ENCODE measurements at regions not wholly inside any gene's neighbourhood (a gene's known extent, or its start where the extent isn't known, plus 50 kb on each side); places are given as distances from the start of the nearest gene placed in this dataset.

DNA sequence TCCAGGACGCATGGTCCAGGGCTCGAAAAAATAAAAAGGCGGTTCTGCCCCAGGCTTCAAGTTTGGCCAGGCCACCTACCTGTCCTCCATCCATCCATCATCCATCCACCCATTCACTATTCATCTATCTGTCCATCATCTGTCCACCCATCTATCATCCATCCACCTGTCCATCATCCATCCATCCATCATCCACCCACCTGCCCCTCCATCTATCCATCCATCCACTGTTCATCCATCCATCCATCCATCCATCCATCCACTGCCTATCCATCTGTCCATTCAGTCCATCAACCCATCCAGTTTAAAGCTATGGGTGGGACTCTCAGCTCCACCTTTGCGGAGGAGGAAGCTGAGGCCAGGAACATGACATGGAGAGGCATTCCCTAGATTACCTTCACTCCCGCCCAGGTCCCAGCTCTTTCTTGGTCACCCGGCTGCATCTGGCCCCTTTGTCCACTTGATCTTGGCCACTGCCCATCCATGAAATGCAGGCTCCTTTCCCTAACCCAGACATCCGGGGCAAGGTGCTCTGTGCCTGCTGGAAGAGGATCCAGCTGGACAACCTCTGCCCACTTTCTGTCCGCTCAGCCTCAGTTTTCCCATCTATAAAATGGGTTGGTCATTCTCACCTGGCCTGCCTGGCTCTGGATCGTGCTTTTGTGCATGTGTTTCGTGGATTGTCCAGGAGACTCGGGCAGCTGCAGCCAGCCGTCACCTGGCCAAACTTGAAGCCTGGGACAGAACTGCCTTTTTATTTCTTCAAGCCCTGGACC lies 236.0 kb upstream of the CIBAR2 start:
- DNase-seq = no peak

DNA sequence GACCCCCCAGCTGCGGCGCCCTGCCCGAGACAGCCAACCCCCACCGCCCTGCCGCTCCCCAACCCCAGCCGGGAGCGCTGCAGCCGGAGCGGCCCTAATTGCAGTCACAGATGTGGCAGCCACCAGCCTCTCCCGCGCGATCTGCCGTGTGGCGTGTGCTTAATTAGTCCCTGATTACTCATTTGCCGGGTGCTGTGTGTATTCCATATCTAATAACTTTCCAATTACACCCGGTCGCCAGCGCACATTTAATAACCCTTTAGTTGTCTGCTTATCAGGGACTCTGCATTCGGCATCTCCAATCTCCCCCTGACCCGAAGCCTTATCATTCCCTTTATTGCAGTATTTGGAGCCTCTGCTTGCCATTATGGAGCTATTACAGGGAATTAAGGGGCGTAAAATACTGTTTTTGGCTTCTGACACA lies 236.7 kb upstream of the CIBAR2 start:
- no peak for DNase-seq

DNA sequence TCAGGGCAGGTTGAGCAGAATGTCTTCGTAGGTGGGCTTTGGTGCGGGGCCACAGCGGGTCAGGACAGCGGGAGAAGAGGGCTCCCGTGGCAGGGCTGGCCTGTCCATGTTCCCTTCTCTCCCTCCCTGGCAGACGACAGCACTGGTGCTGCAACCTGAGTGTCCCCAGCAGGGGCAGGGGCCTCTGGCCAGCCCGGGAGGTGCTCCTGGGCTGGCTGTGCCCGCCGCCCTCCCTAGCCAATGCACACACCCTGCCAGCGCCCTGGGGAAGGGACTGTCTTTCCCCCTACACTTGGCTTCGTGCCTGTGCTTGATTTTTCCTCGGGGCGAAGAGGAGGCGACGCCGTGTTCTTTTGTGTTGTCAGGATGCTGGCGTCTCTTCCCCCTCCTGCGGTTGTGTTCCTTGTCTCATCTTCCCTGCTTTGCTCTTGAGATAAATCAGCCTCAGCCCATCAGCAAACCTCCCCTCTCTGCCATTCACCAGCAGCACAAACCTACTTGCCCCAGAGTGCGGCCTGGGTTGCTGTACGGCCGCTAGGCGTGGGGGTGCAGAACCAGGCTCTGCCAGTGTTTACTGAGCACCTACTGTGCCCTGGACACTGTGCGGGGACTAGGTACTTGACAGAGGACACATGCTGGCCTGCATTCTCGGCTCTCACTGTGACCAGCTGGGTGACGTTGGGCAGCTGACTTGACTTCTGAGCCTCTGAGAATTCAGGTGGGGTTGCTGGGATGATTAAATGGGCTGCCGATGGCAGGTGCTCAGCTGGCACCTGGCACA lies 237.3 kb upstream of the CIBAR2 start:
- DNase-seq = no peak

DNA sequence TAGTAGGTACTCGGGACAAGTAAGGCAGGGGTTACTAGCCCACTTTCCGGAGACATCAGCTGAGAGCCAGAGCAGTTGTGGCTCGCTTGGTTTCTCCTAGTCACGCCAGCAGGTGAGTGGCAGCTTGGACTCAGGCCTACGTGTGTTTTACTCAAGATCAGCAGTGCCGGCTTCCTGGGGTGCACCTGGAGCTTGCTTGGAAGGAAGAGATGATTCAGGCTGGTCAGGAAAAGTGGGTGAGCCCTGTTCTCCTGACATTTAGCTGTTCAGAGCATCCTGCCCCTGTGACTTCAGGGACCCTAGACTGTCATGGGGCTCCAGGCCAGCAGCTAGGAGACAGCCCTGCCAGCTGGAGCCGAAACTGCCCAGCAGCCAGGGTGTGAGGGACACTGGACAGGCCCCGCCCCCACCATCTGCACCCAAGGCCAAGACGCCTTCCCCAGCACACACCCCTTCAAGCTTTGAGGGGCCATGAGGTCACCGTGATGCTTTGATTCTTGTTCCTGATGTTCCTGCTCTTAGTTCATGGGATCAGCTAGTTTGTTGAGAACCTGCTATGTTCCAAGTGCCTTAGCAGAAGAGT lies 238.0 kb upstream of the CIBAR2 start:
- no peak for DNase-seq

DNA sequence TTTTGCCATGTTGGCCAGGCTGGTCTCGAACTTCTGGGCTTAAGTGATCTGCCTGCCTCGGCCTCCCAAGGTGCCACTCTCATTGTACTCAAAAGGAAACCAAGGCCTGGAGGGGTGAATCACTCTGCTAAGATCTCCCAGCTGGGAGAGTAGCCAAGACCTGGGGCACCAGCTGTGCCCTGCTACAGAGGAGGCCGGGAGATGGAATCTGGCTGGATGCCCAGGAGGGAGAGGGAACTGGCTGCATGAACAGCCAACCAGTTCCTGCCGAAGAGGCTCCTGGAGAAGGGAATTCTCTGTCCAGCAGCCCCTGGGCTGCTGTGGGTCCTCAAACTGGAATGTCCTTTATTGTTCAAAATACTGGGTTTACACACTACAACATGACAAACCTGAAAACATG lies 238.7 kb upstream of the CIBAR2 start:
- no peak for DNase-seq

DNA sequence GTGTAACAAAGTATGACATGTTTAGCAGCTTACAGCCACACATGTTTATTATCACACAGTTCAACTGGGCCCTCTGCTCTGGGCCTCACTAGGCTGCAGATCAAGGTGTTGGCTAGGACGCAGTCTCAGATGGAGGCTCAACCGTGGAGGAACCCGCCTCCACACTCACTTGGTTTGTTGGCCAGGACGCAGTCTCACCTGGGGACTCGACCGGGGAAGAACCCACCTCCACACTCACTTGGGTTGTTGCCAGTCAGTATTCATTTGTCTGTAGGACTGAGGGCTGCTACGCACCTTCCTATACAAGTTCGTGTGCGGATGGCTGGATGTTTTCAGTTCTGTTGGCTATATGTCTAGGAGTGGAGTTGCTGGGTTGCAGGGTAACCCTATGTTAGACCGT lies 240.7 kb upstream of the CIBAR2 start:
- DNase-seq = no peak

DNA sequence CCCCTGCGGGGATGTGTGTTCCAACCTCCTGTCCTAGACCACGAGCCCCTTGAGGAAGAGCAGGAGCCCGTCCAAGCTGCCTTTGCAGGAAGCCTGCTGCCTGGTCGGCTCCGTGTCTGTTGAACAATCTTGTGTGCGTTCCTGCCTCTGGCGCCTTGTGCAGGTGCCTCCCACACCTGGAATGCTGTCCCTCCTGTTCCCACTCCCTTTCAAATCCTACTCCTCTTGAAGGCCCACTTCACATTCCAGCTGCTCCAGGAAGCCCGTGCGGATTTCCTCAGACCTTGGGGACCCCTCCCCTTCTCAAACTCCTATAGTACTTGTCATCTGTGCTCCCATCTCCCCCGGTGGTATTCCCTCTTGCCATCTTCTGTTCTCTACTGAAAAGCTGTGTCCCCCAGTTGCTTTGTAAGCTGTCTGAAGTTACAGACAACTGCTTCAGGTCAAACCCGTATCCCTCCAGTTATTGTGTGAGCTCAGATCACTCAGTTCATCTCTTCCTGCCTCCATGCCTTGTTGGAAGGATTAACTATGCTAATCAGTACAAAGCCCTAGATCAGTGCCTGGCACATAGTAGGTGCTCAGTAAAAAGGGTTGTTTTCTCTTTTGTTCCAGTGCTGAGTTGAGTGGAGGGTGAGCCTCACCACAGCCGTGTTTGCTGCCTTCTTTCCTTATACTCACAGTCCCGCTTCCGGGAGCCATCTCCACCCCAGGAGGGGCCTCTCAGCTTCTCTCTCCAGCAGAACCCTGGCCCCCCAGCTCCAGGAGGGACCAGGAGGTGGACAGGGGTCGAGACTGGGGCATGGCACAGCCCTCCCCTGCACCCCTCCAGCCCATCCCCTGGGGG lies 241.8 kb upstream of the CIBAR2 start:
- no peak for DNase-seq

DNA sequence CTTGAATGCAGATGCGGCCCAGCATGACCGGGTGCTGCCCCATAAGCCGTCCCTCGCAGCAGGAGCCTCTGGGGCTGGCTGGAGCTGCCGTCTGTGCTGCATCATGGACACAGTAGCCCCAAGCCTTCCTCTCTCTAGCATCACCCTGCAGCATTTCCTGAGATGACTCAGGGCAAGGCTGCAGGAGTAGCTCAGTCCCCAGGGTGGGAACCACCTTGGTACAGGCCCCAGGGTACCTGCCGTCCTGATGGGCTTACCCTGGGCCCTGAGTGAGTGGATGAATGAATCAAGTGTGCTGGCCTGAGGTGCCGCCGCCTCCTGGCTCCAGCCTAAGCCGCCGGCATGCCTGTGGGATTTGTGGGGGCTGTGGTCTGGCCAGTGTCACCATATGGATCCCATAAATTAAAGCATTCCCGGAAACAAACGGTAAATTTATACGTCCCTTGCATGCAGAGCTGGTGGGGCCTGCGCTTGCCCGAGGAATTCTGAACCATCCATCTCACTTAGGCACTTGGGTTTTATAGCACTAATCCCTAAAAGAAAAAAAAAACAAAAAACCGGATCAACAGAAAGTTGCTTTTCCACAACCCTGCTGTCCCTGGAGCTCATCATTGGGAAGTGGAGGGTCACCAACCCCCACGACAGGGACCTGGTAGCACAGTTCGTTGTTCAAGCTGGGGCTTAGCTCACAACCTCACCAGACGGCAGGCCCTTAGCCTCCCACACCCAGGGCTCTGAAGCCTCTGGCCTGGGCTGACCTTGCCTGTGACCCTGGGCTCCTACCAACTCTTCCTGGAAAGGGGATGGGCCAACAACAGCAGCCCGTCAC lies 242.6 kb upstream of the CIBAR2 start:
- no peak for DNase-seq

DNA sequence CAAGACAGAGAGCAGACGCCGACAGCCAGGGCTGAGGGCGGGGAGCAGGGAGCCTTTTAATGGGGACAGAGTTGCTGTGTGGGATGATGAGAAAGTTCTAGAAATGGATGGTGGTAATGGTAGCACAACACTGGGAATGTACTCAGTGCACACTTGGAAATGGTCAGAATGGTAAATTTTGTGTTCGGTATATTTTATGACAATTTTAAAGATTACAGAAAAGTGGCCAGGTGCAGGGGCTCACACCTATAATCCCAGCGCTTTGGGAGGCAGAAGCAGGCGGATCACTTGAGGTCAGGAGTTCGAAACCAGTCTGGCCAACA lies 243.2 kb upstream of the CIBAR2 start:
- DNase-seq = no peak

DNA sequence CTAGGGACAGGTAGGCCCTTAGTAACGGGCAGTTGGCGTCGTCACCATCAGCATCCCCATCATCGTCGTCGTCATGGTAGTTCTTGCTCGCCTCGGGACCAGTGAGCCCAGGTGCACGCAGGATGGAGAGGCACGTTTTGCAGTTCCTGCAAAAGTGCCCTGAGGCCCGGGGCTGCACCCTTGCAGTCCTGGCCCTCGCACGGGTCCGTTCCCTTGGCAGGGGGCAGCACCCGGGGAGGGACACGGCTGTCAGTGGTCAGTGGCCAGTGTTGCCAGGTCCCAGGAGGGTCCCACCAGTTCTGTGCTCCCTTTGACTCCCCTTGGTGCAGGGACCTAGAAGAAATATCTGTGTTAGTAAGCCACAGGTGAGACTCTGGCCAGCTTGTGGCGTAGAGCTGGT lies 243.9 kb upstream of the CIBAR2 start:
- no peak for DNase-seq

DNA sequence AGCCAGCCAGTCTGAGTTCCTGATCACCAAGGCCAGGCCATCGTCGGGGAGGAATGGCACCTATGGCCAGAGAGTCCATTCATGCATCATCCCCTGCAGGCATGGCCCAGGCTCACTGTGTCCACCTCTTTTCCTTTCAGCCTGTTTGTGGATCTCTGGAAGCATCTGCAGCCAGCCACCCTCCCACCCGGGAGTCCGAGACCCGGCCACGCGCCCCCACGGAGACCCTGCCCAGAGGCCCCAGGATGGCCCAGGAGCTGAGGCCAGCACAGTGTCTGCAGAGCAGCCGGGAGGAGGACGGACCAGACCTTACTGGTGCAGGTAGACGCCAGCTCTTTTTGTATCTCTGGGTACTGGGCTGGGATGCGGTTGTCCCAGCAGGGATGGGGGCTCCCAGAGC lies 245.1 kb upstream of the CIBAR2 start:
- DNase-seq = no peak

DNA sequence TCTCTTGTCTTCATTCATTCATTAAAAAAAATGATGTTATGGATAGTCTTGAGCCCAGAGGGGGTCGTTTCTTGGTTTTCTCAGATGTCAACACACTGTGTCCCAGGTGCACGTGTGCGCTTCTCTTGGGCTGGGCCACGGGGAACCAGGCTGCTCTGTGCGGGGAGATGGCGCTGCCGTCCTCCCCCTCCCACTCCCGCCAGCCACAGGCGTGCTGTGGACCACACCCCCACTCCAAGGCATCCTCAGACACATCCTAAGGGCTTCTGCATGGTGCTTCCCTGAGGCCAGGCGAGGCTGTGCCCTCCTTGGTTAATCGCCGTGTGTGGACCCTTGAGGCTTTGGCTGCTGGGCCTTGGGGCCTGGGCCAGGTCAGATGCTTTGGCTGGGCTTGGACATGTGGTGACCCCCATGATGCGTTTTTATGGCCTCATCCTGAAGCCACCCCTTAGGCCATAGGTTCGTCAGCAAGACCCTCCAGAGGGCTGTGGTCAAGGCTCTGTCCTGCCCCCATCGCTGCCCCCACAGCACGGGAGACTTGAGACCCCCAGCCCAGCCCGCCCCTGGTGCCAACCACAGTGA lies 245.7 kb upstream of the CIBAR2 start:
- no peak for DNase-seq

DNA sequence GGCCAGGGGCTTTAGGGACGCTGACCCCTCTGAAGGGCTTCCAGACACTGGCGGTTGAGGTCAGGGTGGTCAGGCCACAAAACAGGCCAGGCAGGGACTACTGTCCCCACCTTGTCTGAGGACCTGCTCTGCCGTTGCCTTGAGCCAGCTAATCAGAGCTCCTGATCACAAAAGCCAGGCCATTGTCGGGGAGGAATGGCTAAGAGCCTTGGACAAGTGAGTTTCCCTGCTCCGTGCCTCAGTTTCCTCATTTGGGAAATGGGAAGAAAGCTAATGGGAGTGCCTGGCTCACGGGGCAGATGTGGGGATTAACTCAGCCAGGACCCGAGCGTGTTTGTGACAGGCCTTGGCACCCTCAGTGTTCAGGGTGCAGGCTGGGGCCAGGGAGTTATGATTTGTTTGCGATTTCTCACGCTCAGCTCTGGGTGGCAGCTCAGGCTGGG lies 246.5 kb upstream of the CIBAR2 start:
- DNase-seq = no peak

DNA sequence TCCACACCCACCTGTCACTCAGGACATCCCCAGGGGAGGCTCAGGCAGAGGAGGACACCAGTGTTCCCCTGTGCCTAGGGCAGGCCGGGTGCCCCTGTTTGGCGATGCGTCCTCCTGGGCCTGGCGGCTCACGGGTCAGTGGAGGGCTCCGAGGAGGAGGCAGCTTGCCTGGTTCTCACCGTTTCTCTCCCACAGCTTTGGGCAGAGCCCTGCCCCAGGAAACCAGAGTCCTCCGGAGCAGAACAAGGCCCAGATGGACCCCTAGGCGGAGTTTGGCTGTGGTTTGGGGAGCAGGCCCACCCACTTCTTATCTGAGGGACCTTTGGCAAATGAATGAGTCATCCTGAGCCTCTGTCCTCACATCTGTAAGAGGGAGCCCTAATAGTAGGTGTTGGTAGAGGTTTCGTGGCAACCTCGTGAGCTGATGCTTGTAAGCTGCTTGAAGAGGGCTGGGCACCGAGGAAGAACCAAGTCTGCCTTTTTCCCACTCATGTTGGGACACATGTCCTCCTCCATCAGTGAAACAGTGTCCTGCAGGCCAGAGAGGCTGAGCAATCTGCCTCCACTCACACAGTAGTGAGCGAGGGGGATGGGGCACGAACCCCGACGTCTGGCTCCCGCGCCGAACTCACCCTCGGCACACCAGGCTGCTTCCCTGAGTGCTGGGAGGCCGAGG lies 247.0 kb upstream of the CIBAR2 start:
- no peak for DNase-seq

DNA sequence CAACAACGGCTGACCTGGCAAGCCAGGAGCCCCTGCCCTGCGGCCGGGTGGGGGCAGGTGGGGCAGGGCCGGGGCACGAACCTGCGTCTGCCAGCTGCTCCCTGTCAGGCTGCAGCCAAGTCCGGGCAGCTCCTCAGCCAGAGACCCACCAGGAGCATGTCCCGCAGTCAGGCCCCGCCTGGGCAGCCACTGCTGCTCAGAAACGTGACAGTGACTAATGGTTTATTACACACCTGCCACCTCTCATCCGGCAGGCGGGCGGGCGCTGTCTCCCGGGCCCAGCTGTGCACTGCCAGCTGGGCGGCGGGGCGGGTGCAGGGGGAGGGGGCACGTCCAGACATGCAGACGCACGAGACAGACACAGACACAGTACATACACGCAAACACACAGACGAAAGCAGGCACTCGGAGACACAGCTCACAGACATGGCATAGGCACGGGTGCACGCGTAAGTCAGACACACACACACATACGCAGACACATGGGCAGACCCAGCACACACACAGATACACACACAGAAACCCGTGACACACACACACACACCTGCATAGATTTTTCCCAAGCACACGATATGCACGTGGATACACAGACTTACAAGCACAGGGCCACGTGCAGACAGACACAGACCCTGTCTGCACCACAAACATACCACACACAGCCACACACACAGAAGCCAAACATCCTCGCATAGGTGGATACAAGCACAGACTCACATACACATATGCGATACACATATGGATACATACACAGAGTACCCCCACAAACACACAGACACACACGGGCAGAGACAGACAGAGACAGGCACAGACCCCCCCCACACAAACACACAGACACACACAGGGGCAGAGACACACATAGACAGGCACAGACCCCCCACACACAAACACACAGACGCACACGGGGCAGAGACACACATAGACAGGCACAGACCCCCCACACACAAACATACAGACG lies 248.3 kb upstream of the CIBAR2 start:
- DNase-seq = peak; percentile 72 to 89

DNA sequence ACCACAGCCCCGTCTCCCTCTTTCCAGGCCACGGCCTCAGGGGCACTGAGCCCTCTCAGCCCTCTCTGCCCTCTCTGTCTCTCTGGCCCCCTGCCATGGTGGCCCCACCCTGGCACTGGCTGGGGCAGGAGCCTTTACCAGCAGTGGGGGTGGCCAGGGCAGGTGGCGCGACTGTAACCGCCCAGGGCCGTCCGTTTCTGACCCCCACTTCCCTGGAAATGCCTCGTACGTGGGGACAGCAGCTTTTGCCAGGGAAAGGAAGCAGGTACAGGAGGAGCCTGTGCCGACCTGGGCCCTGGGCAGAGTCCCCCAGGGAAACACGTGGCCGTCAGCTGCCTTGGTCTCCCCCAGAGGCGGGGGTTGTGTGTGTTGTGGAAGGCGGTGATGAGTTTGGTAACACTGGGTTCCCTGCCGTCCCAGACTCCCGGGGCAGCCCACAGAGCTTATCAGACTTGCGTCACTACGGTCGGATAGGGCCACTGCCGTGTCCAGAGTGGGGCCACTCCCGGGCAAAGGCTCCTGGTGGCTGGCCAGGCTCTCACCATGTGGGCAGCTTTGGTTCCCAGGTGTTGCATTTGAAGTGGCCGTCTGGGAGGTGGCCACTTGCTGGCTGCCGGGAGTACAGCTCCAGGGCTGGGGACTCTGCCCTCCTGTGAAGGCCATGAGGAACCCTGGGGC lies 249.3 kb upstream of the CIBAR2 start:
- no peak for DNase-seq

DNA sequence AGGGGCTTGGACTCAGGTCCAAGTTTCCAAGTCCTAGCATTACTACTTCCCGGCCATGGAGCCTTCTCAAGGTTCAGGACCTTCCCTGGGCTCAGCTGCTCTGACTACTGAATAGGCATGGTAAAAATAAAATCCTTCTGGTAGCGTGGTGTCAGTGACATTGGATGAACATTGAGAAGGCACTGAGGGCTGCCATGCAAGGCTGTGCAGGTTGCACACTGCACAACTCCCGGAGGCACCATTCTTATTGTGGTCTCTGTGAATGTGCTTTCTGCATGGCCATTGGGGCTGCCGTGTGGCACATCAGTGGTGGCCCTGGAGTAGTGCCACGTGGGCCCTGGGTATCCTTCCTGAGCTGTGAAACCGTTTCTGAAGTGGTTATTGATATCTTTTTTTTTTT lies 250.2 kb upstream of the CIBAR2 start:
- DNase-seq = no peak

DNA sequence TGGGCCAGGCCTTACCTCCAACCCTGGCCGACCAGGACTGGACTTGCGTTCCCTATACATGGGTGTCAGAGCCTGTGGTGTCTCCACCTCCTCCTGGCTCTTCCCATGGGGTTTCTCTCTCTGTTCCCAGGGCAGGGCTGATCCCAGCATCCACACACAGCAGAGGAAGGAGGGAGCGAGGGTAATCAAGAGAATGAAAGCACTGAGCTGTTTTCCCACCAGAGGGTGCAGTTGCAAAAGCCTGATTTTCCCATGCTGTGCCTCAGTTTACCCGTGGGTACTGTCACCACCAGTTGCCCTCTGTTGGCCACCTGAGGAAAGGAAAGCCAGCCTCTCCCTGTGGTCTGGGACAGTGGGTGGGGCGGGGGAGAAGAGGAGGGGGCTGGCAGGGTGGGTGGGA lies 249.7 kb upstream of the GSE1 start:
- DNase-seq = no peak

DNA sequence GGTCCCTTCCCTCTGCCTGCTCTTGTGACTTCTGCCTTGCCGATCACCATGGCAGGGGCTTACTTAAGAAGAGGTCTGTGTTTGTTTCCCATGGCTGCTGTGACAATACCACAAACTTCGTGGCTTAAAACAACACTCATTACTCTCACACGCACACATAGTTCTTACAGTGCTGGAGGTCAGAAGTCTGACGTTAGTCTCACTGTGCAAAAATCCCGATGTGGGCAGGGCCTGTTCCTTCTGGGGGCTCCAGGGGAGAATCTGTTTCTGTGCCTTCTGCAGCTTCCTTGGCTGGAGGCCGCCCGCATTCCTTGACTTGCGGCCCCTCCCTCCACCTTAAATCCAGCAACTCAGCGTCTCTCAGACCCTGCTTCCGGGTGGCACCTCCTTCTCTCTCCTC lies 249.2 kb upstream of the GSE1 start:
- DNase-seq = no peak
